Loucy (cell line): ENCODE measurements at regions not wholly inside any gene's neighbourhood (a gene's known extent, or its start where the extent isn't known, plus 50 kb on each side); places are given as distances from the start of the nearest gene placed in this dataset.

Experiments
- H2AFZ ChIP-seq: fragments of 200-600 bp; sonication (generic); 2 replicates; pipeline ENCODE4 v1.6.0; 2016; ENCODE audit warnings: antibody characterized with exemption, mild to moderate bottlenecking, low read length, moderate library complexity
- H3F3A ChIP-seq: fragments of 200-600 bp; 2 replicates; pipeline ENCODE4 v1.6.0; 2016; ENCODE audit warnings: antibody characterized with exemption, low read depth, mild to moderate bottlenecking
- H3K27me3 ChIP-seq: fragments of 200-600 bp; sonication (generic); 2 replicates; pipeline ENCODE4 v1.6.1; 2014; ENCODE audit warnings: low read length, mild to moderate bottlenecking; ENCODE audit not compliant: insufficient read depth, poor library complexity, severe bottlenecking
- H3K36me3 ChIP-seq: fragments of 200-600 bp; sonication (generic); 2 replicates; pipeline ENCODE4 v1.6.1; 2016; ENCODE audit warnings: low read length; ENCODE audit not compliant: insufficient read depth
- H3K4me1 ChIP-seq: fragments of 200-600 bp; sonication (generic); 2 replicates; pipeline ENCODE4 v1.5.1; 2014; ENCODE audit warnings: low read length, mild to moderate bottlenecking; ENCODE audit not compliant: insufficient read depth, poor library complexity, severe bottlenecking
- H3K4me2 ChIP-seq: fragments of 200-600 bp; sonication (generic); 2 replicates; pipeline ENCODE4 v1.6.0; 2014; ENCODE audit warnings: antibody characterized with exemption, low read length, low read depth, mild to moderate bottlenecking; ENCODE audit not compliant: poor library complexity, severe bottlenecking
- H3K4me3 ChIP-seq: fragments of 200-600 bp; sonication (generic); 2 replicates; pipeline ENCODE4 v1.5.1; 2014; ENCODE audit warnings: low read length, mild to moderate bottlenecking, mixed read lengths; ENCODE audit not compliant: poor library complexity, severe bottlenecking
- H3K79me2 ChIP-seq: fragments of 200-600 bp; sonication (generic); 2 replicates; pipeline ENCODE4 v1.6.1; 2014; ENCODE audit warnings: low read length; ENCODE audit not compliant: insufficient read depth
- H3K9ac ChIP-seq: fragments of 200-600 bp; sonication (generic); 2 replicates; pipeline ENCODE4 v1.6.0; 2014; ENCODE audit warnings: mild to moderate bottlenecking, low read depth, low read length, moderate library complexity; ENCODE audit not compliant: poor library complexity, severe bottlenecking
- H3K9me2 ChIP-seq: fragments of 200-600 bp; sonication (generic); replicated peaks from 2 replicates; pipeline ENCODE4 v1.6.1; 2016; ENCODE audit warnings: low read depth, low read length, mixed read lengths
- H3K9me3 ChIP-seq: fragments of 200-600 bp; sonication (generic); 2 replicates; pipeline ENCODE4 v1.6.1; 2014; ENCODE audit warnings: mild to moderate bottlenecking, antibody characterized with exemption, low read length, low read depth; ENCODE audit not compliant: insufficient read depth
- H4K20me1 ChIP-seq: fragments of 200-600 bp; sonication (generic); 2 replicates; pipeline ENCODE4 v1.6.0; 2014; ENCODE audit warnings: antibody characterized with exemption, low read length, mild to moderate bottlenecking; ENCODE audit not compliant: insufficient read depth, poor library complexity, severe bottlenecking
- CTCF ChIP-seq: fragments of 200-600 bp; sonication (generic); conservative IDR thresholded peaks from 2 replicates; pipeline ENCODE4 v1.5.1; 2014; ENCODE audit warnings: mild to moderate bottlenecking, antibody characterized with exemption, low read length
- EZH2phosphoT487 ChIP-seq: fragments of 200-600 bp; IDR thresholded peaks from 2 replicates; pipeline ENCODE4 v1.6.1; 2018; ENCODE audit warnings: antibody characterized with exemption, mild to moderate bottlenecking, moderate library complexity, borderline replicate concordance

GRCh38 chrX:79601341-79602131 lies 234.4 kb upstream of the ITM2A start:
- no peaks in the 10 kb centered on the region for H4K20me1 ChIP-seq
- no peak overlapping the region for H3K4me2 ChIP-seq
- H3K36me3 ChIP-seq = no peaks in the 10 kb centered on the region
- TF ChIP-seq CTCF (no peak), EZH2phosphoT487 (no peak)
- no peaks in the 10 kb centered on the region for H3F3A ChIP-seq
- no peaks in the 10 kb centered on the region for H3K4me1 ChIP-seq
- no peaks in the 10 kb centered on the region for H3K27me3 ChIP-seq
- H3K4me3 ChIP-seq = no peak overlapping the region
- no peak overlapping the region for H3K9ac ChIP-seq
- no peaks in the 10 kb centered on the region for H3K9me2 ChIP-seq
- no peak overlapping the region for H2AFZ ChIP-seq
- H3K9me3 ChIP-seq = no peaks in the 10 kb centered on the region
- no peaks in the 10 kb centered on the region for H3K79me2 ChIP-seq

GRCh38 chrX:79592259-79592658 lies 225.1 kb upstream of the ITM2A start:
- no peak overlapping the region for H3K4me3 ChIP-seq
- H2AFZ ChIP-seq = no peak overlapping the region
- no peaks in the 10 kb centered on the region for H3K27me3 ChIP-seq
- no peaks in the 10 kb centered on the region for H3F3A ChIP-seq
- H3K9ac ChIP-seq = no peak overlapping the region
- H3K4me1 ChIP-seq = no peaks in the 10 kb centered on the region
- H4K20me1 ChIP-seq = no peaks in the 10 kb centered on the region
- no peaks in the 10 kb centered on the region for H3K9me2 ChIP-seq
- H3K79me2 ChIP-seq = no peaks in the 10 kb centered on the region
- TF ChIP-seq CTCF (peak; percentile 52), EZH2phosphoT487 (no peak)
- no peaks in the 10 kb centered on the region for H3K36me3 ChIP-seq
- no peaks in the 10 kb centered on the region for H3K9me3 ChIP-seq
- H3K4me2 ChIP-seq = no peak overlapping the region

GRCh38 chrX:79588233-79588632 lies 221.1 kb upstream of the ITM2A start:
- no peaks in the 10 kb centered on the region for H3K4me1 ChIP-seq
- H3K36me3 ChIP-seq = no peaks in the 10 kb centered on the region
- no peak overlapping the region for H2AFZ ChIP-seq
- H3K9me2 ChIP-seq = no peaks in the 10 kb centered on the region
- H3K9ac ChIP-seq = no peak overlapping the region
- H3K9me3 ChIP-seq = no peaks in the 10 kb centered on the region
- no peaks in the 10 kb centered on the region for H4K20me1 ChIP-seq
- H3F3A ChIP-seq = no peaks in the 10 kb centered on the region
- H3K4me2 ChIP-seq = no peak overlapping the region
- no peaks in the 10 kb centered on the region for H3K27me3 ChIP-seq
- H3K79me2 ChIP-seq = no peaks in the 10 kb centered on the region
- no peak overlapping the region for H3K4me3 ChIP-seq
- TF ChIP-seq CTCF = no peak
